Kasumi-1 (cell line): ENCODE measurements at regions not wholly inside any gene's neighbourhood (a gene's known extent, or its start where the extent isn't known, plus 50 kb on each side); places are given as distances from the start of the nearest gene placed in this dataset.
A peak's percentile ranks its signal among the peaks of the same experiment; 100 is the strongest.
"Not testable (repeated sequence)": the region's sequence is repeated elsewhere in the genome, so short reads cannot be mapped to it uniquely, and the experiment has no call there.

ENCODE experiments used
- DNase-seq, 2 experiments: peaks; one replicate each; lab custom pipeline; 2025; lab: John Stamatoyannopoulos, UW

DNA sequence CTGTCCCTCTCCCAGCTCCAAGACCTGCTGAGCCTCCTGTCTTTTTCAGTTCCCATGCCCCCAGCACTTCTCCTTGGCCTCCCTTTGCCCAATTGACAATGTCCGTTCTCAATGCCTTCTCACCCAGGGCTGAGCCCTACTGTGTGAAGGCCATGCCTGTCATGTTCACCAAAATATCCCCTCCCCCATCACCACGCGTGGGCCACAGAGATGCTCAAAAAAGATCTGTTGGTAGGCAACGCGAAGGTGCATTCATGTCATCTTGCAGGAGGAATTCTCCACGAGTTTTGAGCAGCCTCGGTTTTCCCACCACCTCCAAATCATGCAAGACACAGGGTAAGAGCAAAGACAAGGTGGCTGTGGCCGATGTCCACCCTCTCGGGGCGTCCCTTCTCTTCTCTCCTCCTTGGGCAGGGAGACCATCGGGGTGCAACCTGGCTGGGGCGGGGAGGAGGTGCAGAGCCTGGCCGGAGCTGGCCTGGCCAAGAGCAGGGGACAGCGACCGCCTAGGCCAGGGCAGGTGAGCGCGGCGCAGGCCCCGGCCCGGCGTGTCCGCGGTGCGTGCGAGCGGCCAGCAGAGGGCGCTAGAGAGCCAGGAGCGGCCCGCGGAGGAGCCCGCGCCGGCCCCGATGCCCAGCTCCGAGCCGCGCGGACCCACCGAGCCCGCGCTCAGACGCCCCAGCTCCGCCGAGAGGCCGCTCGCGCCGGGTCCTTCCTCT, 56.3 kb upstream of the KRTAP5-11 start:
- not testable (repeated sequence) for DNase-seq

DNA sequence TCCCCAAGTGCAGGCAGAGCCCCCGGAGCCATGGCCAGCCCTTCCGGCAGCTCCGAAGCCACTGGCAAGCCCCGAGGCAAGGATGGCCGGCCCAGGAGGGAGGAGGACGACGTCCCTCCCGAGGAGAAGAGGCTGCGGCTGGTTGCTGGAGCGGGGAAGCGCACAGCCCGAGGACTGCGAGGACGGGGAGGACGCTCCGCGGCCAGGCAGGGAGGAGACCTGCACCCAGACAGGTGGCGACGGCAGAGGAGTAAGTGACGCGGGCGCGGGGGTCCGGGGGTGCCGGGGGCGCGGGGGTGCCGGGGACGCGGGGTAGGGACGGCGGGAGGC, 56.8 kb upstream of the KRTAP5-11 start:
- not testable (repeated sequence) for DNase-seq

DNA sequence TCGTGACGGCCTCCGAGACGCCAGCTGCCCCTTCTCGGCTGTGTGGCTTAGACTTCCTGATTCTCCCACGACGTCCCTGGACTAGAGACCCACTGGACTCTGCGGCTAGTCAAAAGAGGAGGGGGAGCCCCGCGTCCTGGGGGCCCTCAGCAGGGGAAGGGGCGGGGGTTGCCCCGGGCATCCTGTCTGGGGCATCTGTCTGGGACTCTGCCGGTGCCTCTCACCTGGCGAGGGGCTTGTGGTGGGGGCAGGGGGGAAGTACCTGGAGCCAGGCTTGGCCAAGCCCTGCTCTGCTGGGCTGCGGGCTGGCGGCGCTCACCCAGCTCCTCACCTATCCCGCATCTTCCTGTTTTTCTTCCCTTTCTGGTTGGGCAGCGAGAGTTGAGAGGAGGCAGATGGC, 57.2 kb upstream of the KRTAP5-11 start:
- not testable (repeated sequence) for DNase-seq

DNA sequence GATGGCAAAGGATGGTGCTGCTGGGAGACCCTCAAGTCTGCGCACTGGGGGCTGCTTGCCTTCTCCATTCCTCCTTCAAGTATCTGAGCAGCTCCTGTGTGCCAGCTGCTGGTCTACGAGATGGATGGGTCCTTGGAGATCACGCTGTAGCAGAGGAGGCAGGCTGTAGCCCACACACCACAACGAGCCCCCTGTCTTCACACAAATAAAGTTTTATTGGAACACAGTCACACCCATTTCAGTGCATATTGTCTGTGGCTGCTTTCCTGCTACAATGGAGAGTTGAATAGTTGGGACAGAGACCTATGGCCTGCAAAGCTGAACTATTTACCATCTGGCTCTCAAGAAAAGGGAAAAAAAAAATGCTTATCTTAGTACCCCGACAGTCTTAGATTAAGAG, 64.4 kb upstream of the KRTAP5-11 start:
- DNase-seq: not testable (repeated sequence)

DNA sequence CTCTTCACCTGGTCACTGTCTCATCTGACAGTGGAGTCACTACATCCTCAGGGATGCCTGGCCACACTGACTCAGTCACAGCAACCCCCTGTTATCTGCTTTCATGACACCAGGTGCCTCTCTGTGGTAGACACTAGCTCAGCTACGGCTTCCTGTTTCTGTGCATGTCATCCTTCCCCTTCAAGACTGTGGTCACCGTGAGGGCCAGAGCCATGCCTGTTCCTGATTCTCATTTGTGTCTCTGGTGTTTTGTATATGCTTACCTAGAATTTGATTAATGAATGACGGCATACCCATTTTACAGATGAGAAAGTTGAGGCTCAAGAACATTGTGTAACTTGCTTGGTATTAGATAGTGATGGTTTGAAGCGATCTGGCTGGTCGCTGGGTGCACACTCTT, 70.3 kb upstream of the KRTAP5-11 start:
- not testable (repeated sequence) for DNase-seq

DNA sequence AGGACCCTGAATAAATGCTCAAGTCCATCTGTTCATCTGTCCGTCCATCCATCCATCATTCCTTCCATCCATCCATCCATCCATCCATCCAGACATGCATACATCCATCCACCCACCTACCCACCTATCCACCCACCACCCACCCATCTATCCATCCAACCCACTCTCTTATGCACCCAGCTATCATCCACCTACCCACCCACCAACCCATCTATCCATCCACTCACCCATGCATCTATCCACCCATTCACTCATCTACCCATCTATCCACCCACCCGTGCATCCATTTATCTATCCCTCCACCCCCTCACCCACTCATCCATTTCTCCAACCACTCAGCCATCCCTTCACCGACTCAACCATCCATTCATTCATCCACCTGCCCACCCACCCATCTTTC, 71.7 kb upstream of the KRTAP5-11 start:
- not testable (repeated sequence) for DNase-seq

DNA sequence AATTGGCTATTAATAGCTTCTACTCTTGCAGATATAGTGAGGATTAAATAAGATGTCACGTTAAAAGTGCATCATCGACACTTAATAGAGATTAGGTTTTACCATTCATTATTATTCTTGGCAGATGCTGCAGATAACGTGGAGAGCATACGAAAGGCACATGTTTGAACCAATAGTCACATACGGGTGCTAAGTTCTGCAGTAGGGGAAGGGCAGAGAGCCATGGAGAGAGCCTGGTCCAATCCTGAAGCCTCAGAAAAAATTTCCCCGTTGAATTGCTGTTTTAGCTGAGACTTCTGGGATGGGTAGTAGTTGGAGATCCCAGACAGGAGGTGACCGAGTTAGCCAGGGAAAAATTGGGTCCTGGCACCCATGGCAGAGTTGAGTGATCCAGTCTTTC, 72.4 kb upstream of the KRTAP5-11 start:
- DNase-seq: not testable (repeated sequence)

DNA sequence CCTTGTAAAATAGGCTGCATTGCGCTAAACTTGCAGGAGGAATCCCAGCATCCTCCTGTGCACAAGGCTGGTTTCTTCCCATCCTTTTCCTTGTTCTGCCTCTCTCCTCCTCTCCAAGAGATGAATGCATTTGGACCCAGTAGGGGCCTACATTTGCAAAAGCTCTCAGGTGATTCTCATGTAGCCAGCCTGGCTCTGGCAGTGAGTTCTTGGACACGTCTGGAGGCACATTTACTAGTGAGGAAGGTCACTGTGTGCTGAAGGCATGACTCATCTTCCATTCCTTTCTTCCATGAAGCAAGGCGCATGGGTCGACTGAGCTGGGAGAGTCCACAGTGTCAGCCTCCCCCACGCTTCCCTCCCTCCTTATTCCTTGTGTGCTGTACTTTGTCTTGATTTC, 73.8 kb upstream of the KRTAP5-11 start:
- DNase-seq: not testable (repeated sequence)

DNA sequence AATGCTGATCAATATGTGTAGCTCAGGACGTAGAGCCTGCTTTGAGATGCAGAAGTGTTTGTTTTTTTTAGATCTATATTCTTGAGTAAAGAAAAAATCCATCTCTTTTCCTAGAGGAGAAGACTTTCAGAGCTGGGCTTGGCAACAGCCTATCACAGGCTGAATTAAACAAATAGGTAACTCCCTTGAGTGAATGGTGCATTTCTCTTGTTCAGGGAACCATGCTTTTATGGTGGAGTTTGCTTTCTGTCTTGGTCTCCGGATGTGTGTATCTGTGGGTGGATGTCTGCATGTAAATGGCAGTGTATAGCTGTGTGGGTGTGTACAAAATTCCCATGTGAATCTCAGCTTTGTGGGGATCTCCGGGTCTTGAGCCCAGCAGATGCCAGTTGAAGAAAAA, 82.3 kb upstream of the KRTAP5-11 start:
- not testable (repeated sequence) for DNase-seq

DNA sequence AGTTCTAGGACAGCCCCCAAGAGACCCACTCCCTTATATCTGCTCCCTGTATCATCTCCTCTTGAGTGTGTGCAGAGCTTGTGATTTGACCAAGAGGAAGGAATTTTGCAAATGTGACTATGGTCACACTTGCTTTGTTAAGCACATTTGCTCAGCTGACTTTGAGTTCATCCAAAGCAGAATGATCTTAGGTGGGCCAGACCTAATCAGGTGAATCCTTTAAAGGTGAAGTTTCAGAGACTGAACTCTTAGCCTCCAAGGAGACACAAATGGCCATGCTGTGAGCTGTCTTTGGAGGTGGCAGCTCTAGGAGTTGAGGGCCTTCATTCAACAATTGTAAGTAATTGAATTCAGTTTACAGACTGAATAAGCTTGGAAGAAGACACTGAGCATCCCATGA, 115.4 kb upstream of the KRTAP5-11 start:
- DNase-seq: not testable (repeated sequence)

DNA sequence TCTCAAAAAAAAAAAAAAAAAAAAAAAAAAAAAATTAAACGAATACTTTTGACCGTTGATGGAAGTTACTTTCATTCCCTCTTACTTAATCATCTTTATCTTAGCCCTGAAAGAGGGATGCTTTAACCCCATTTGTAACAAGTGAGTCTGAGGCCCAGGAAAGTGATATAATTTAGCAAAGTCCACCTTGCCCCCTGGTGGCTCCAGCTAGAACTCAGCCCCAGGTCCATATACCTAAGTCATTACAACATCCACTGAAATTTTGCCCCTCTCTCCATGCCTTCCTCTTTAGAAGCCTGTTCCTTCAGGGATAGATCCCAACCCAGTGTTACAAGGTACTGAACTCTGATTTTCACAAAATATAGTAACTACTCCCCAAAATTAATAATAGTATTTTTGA, 116.3 kb upstream of the KRTAP5-11 start:
- DNase-seq: peak in 1 of 2 experiments; percentile 4

DNA sequence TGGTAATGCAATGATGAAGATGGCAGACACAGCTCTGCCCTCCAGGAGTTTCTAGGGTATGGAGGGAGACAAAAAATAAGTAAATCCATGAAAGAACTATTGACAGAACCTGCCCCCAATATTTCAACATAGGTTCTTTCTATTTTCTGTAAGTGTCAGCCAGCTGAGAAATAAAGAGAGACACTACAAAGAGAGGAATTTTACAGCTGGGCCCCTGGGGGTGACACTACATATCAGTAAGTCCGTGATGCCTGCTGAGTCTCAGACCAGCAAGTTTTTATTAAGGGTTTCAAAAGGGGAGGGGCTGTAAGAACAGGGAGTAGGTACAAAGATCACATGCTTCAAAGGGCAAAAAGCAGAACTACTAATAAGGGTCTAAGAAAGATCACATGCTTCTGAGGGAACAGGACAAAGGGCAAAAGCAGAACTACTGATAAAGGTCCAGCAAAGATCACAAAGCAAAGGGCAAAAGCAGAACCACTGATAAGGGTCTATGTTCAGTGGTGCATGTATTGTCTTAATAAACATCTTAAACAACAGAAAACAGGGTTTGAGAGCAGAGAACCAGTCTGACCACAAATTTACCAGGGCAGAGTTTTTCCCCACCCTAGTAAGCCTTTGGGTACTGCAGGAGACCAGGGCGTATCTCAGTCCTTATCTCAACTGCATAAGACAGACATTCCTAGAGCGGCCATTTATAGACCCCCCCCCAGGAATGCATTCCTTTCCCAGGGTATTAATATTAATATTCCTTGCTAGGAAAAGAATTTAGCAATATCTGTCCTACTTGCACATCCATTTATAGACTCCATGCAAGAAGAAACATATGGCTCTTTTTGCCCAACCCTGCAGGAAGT, 119.0 kb upstream of the KRTAP5-11 start:
- not testable (repeated sequence) for DNase-seq

DNA sequence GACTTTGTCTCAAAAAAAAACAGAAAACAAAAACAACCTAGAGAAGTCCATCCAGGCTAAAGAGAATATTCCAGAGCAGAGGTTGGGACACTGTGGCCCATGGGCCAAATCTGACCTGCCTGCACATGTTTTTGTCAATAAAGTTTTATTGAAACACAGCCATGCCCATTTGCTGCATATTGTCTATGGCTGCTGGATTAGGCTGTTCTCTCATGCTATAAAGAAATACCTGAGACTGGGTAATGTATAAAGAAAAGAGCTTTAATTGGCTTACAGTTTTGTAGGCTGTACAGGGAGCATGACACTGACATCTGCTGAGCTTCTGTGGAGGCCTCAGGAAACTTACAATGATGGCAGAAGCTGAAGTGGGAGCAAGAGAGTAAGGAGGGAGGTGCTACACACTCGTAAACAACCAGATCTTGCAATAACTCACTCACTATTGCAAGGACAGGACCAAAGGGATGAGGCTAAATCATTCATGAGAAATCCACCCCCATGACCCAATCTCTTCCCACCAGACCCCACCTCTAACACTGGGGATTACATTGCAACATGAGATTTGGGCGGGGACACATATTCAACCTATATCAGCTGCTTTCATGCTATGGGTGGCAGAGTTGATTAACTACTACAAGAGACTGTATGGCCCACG, 122.5 kb upstream of the KRTAP5-11 start:
- DNase-seq: not testable (repeated sequence)

DNA sequence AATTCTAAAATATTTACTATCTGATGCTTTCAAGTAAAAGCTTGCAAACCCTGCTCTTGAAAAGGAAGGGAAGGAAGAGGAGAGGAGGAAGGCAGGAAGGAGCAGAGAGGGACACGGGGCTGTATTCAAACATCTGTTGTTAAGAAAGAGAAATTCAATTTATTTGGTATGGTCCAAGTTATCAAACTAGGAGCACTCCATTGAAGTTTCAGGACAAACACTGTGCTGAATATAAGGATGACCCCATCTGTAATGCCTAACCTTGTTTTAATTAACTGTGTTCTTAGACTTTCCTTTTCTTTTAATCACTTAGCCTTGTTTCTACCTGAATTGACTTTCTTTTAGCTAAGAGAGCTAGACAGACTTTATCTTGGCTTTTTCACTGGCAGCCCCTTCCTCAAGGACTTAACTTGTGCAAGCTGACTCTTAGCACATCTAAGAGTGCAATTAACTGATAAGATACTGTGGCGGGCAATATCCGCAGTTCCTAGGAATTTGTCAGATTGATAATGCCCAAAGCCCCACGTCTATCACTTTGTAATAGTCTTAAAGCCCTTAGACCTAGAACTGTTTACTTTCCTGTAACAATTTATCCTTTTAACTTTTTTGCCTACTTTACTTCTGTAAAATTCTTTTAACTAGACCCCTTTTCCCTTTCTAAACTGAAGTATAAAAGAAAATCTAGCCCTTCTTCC, 123.2 kb upstream of the KRTAP5-11 start:
- not testable (repeated sequence) for DNase-seq

DNA sequence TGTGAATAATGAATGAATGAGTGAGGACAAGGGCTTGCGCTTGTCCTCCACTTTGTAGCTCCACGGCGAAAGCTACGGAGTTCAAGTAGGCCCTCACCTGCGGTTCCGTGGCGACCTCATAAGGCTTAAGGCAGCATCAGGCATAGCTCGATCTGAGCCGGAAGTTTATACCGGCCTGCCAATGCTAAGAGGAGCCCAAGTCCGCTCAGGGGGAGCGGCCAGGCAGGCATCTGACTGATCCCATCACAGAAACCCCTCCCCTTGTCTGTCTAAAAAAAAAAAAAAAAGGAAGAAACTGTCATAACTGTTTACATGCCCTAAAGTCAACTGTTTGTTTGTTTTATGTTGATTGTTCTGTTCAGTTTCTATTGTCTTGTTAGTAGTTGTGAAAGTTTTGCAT, 124.4 kb upstream of the KRTAP5-11 start:
- DNase-seq: not testable (repeated sequence)

DNA sequence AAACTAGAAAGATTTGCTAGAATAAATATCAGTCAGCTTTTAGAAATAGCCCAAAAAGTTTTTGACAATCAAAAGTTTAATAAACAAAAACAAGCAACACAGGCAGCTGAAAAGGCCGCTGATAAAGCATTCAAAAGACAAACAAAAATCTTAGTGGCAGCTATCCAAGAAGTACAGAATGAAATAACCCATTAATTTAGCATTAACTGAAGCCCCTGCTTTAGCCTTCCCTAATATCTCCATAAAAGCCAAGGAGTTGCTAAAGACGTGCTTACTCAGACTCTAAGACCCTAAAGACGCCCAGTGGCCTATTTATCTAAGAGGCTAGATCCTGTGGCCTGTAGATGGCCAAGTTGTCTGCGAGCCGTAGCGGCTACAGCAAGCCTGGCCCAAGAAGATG, 123.5 kb upstream of the DEFB108B start:
- not testable (repeated sequence) for DNase-seq

DNA sequence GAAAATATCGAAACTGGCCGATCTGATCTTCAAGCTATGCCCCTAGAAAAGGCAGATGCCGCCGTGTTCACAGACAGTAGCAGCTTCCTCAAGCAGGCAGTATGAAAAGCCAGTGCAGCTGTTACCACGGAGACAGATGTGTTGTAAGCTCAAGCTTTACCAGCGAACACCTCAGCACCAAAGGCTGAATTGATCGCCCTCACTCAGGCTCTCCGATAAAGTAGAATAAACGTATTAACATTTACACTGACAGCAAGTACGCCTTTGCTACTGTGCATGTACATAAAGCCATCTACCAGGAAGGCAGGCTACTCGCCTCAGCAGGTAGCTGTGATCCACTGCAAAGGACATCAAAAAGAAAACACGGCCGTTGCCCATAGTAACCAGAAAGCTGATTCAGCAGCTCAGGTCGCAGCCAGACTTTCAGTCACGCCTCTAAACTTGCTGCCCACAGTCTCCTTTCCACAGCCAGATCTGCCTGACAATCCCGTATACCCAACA, 122.8 kb upstream of the DEFB108B start:
- not testable (repeated sequence) for DNase-seq

DNA sequence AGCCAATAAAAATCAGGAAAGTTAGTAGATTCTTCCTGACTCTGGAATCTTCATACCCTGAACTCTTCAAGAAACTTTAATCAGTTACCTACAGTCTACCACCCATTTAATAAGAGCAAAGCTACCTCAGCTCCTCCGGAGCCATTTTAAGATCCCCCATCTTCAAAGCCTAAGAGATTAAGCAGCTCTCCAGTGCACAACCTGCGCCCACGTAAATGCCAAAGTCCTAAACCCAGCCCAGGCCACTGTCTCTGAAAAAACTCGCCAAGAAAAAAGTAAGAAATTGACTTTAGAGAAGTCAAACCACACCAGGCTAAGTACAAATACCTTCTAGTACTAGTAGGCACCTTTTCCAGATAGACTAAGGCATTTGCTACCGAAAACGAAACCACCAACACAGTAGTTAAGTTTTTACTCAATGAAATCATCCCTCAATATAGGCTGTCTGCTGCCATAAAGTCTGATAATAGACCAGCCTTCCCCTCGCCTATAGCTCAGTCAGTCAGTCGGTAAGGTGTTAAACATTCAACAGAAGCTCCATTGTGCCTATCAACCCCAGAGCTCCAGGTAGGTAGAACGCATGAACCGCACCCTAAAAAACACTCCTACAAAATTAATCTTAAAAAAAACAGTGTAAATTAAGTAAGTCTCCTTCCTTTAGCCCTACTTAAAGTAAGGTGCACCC, 122.2 kb upstream of the DEFB108B start:
- not testable (repeated sequence) for DNase-seq

DNA sequence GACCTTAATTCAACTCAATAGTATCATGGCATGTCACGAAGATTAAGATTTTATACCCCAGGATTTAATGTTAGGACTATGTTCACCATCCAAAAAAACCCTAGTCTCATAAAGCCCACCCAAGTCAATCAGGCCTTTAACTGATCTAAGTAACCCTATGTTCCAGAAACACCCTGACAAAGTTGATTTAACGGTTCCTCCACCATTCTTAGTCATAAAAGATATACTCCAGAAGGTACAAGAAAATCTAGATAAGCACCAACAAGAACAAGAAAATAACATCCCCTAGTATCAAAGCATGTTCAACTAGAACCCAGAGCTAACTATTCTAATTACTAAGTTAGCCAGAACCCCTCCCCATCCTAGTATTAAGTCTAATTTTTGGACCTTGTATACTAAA, 120.7 kb upstream of the DEFB108B start:
- not testable (repeated sequence) for DNase-seq

DNA sequence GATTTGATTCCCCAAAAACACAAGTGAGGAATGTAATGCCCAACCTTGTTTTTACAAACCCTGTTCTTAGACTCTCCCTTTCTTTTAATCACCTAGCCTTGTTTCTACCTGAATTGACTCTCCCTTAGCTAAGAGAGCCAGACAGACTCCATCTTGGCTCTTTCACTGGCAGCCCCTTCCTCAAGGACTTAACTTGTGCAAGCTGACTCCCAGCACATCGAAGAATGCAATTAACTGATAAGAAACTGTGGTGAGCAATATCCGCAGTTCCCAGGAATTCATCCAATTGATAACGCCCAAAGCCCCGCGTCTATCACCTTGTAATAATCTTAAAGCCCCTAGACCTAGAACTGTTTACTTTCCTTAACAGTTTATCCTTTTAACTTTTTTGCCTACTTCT, 120.2 kb upstream of the DEFB108B start:
- DNase-seq: not testable (repeated sequence)

DNA sequence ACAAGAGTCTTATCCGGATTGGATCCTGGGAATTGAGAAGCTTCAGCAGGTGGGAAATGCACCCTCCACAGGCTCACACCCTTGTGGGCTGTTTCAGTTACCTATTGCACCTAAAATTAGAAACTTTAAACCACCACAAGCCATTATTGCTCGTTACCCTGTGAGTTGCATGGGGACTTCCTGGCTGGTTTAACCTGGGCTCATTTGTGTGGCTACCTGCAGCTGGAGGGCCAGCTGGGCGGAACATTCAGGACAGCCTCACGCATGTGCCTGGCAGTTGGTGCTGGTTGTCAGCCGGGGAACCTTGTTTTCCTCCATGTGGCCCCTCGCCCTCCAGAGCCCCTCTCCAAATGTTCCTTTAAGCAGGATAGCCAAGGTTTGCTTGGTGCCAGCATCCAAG, 118.5 kb upstream of the DEFB108B start:
- not testable (repeated sequence) for DNase-seq
